ENCODE measurements at regions not wholly inside any gene's neighbourhood (a gene's known extent, or its start where the extent isn't known, plus 50 kb on each side); places are given as distances from the start of the nearest gene placed in this dataset.

DNA sequence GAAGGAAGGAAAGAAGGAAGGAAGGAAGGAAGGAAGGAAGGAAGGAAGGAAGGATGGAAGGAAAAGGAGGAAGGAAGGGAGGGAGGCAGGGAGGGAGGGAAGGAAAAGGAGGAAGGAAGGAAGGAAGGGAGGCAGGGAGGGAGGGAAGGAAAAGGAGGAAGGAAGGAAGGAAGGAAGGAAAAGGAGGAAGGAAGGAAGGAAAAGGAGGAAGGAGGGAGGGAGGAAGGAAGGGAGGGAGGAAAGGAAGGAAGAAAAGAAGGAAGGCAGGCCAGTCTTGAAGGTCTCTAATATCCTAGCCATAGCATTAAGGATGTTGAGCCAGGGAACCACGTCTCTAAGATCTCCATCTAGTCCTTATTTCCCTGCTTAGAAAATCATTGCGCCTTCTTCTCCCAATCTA lies 78.8 kb downstream of the TMPRSS5 start:
- no peaks in the 10 kb centered on the region for H3K36me3 ChIP-seq (ENCODE audit: control insufficient read depth, insufficient read depth, low read length)

DNA sequence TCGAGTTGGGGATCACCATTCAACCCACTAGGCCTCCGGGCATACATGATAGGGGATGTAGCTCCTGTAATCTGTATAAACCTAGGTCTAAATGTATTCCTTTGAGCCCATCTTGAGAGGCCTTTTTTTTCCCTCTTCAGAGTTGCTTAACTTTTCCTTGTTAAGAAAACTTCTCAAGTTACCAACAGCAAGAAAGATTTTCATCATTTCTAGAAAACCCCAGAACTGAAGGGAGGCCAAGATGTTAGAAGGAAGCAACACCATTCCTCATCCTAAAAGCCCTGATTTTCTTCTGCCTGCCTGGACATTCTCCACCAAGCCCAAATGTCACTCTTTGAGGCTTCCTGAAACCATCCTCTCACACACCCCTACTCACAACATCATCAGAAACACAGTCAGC lies 79.4 kb downstream of the TMPRSS5 start:
- TF ChIP-seq, protein P1, sequence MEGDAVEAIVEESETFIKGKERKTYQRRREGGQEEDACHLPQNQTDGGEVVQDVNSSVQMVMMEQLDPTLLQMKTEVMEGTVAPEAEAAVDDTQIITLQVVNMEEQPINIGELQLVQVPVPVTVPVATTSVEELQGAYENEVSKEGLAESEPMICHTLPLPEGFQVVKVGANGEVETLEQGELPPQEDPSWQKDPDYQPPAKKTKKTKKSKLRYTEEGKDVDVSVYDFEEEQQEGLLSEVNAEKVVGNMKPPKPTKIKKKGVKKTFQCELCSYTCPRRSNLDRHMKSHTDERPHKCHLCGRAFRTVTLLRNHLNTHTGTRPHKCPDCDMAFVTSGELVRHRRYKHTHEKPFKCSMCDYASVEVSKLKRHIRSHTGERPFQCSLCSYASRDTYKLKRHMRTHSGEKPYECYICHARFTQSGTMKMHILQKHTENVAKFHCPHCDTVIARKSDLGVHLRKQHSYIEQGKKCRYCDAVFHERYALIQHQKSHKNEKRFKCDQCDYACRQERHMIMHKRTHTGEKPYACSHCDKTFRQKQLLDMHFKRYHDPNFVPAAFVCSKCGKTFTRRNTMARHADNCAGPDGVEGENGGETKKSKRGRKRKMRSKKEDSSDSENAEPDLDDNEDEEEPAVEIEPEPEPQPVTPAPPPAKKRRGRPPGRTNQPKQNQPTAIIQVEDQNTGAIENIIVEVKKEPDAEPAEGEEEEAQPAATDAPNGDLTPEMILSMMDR (IDR thresholded peaks at IDR 0.05), result no peak

More for the DNA sequence above, 78.8 kb downstream of the TMPRSS5 start:
- TF ChIP-seq, protein P1 (IDR thresholded peaks at IDR 0.05), result no peak
- Histone ChIP-seq H3K9ac (no peak overlapping the region), H3K4me1 (no peaks in the 10 kb centered on the region), H3K4me3 (ENCODE audit: low read depth, low read length) (no peak overlapping the region), H3K9me3 (ENCODE audit: control insufficient read depth, low read length) (no peaks in the 10 kb centered on the region), H3K4me2 (ENCODE audit: low read length) (no peak overlapping the region), H2AFZ (no peak overlapping the region), H3K27me3 (ENCODE audit: control insufficient read depth, insufficient read depth, low read length) (no peaks in the 10 kb centered on the region), H3K27ac (no peak overlapping the region), H3K79me2 (no peaks in the 10 kb centered on the region)

DNA sequence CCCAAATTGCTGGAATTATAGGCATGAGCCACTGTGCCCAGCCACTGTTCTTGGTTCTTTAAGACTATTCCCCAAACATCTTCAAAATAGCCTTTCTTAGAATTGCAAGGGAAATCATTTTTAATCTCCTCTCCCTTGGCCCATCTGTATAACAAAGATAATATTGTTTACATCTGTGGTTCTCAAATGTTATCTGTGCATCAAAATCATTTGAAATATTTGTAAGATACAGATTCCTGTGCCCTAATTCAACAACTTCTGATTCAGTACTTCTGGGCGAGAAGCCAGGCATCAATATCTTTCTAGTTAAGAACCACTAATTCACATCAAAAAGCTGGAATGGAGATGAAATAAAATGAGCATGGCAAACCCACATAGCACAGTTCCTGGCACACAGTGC lies 83.0 kb downstream of the TMPRSS5 start:
- Histone ChIP-seq H3K79me2 (no peaks in the 10 kb centered on the region), H3K4me3 (ENCODE audit: low read depth, low read length) (no peak overlapping the region), H3K4me2 (ENCODE audit: low read length) (no peak overlapping the region), H2AFZ (no peak overlapping the region), H3K4me1 (no peaks in the 10 kb centered on the region), H3K9me3 (ENCODE audit: control insufficient read depth, low read length) (no peaks in the 10 kb centered on the region), H3K27me3 (ENCODE audit: control insufficient read depth, insufficient read depth, low read length) (no peaks in the 10 kb centered on the region), H3K36me3 (ENCODE audit: control insufficient read depth, insufficient read depth, low read length) (no peaks in the 10 kb centered on the region), H3K9ac (no peak overlapping the region), H3K27ac (no peak overlapping the region)
- TF ChIP-seq, protein P1 (IDR thresholded peaks at IDR 0.05), result no peak

More for the DNA sequence above, 79.4 kb downstream of the TMPRSS5 start:
- H3K4me2 ChIP-seq (ENCODE audit: low read length), result no peak overlapping the region
- no peaks in the 10 kb centered on the region for H3K36me3 ChIP-seq (ENCODE audit: control insufficient read depth, insufficient read depth, low read length)
- H3K9ac ChIP-seq, result no peak overlapping the region
- H3K79me2 ChIP-seq, result no peaks in the 10 kb centered on the region
- H2AFZ ChIP-seq, result no peak overlapping the region
- H3K27ac ChIP-seq, result no peak overlapping the region
- H3K4me1 ChIP-seq, result no peaks in the 10 kb centered on the region
- H3K9me3 ChIP-seq (ENCODE audit: control insufficient read depth, low read length), result no peaks in the 10 kb centered on the region
- H3K27me3 ChIP-seq (ENCODE audit: control insufficient read depth, insufficient read depth, low read length), result no peaks in the 10 kb centered on the region
- no peak overlapping the region for H3K4me3 ChIP-seq (ENCODE audit: low read depth, low read length)

DNA sequence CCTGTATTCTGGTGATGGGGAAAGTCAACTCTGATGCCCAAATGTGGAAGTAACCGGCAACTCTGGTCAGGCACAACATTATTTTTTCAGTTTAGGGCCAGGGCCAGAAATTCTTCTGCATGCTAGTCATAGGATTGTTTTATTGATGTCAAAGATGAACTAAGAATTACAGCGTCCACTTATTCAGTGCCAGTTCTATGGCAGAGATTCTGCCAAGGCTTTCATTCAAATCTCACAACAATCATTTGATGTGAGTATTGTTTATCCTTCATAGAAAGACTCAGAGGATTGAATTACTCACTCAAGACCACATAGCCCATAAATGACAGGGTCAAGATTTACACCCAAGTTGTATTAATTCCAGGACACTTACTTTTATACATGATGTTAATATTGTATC lies 87.7 kb downstream of the TMPRSS5 start:
- no peak overlapping the region for H3K9ac ChIP-seq
- no peaks in the 10 kb centered on the region for H3K27me3 ChIP-seq (ENCODE audit: control insufficient read depth, insufficient read depth, low read length)
- no peaks in the 10 kb centered on the region for H3K9me3 ChIP-seq (ENCODE audit: control insufficient read depth, low read length)
- H3K4me3 ChIP-seq (ENCODE audit: low read depth, low read length), result no peak overlapping the region
- H3K4me2 ChIP-seq (ENCODE audit: low read length), result no peak overlapping the region
- H3K4me1 ChIP-seq, result no peaks in the 10 kb centered on the region
- no peaks in the 10 kb centered on the region for H3K79me2 ChIP-seq
- H3K36me3 ChIP-seq (ENCODE audit: control insufficient read depth, insufficient read depth, low read length), result no peaks in the 10 kb centered on the region
- H3K27ac ChIP-seq, result no peak overlapping the region
- TF ChIP-seq, protein P1 (IDR thresholded peaks at IDR 0.05), result no peak
- H2AFZ ChIP-seq, result no peak overlapping the region

DNA sequence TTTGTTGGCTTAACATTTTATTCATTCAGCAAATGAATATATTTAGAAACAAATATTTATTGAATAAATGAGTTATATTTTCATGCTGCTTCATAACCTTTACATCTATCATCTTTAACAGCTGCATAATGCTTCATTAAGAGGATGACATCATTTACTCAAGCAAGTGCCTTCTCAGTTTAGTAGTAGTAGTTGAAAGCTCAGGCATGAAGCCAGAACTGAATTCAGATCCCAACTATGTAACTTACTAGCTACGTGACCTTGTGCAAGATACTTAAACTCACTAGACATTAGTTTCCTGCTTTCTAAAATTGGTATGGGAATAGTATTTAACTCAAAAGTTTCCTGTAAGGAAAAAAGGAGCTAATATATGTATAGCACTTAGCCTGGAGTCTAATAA lies 90.3 kb downstream of the TMPRSS5 start:
- Histone ChIP-seq H3K9me3 (ENCODE audit: control insufficient read depth, low read length) (no peaks in the 10 kb centered on the region), H3K4me2 (ENCODE audit: low read length) (no peak overlapping the region), H2AFZ (no peak overlapping the region), H3K9ac (no peak overlapping the region), H3K4me3 (ENCODE audit: low read depth, low read length) (no peak overlapping the region), H3K27ac (no peak overlapping the region), H3K79me2 (no peaks in the 10 kb centered on the region), H3K27me3 (ENCODE audit: control insufficient read depth, insufficient read depth, low read length) (no peaks in the 10 kb centered on the region), H3K36me3 (ENCODE audit: control insufficient read depth, insufficient read depth, low read length) (no peaks in the 10 kb centered on the region), H3K4me1 (no peaks in the 10 kb centered on the region)
- TF ChIP-seq, protein P1 (IDR thresholded peaks at IDR 0.05), result no peak
